ENCODE measurements at regions not wholly inside any gene's neighbourhood (a gene's known extent, or its start where the extent isn't known, plus 50 kb on each side); places are given as distances from the start of the nearest gene placed in this dataset.
A peak's percentile ranks its signal among the peaks of the same experiment; 100 is the strongest.

GRCh38 chr7:114104035-114104434 lies 185.2 kb upstream of the PPP1R3A start:
- in situ Hi-C loops (cut with HindIII; ENCODE audit: low sequenced_read_pairs): no loop called here
- peak; percentile 22 for DNase-seq (ENCODE audit: low read depth, low spot score)
- no peak overlapping the region for H3K4me3 ChIP-seq (ENCODE audit: low read depth, low read length)
- TF ChIP-seq CTCF (IDR thresholded peaks at IDR 0.05; ENCODE audit: low read depth, low read length): no peak

- in situ Hi-C loops (cut with HindIII; ENCODE audit: low sequenced_read_pairs): no loop called here
- TF ChIP-seq CTCF (IDR thresholded peaks at IDR 0.05; ENCODE audit: low read depth, low read length): no peak
- no peak for DNase-seq (ENCODE audit: low read depth, low spot score)
- H3K4me3 ChIP-seq (ENCODE audit: low read depth, low read length): no peak overlapping the region
Observed at GRCh38 chr7:114102996-114103395, 184.2 kb upstream of the PPP1R3A start.

GRCh38 chr7:114102131-114102530 lies 183.3 kb upstream of the PPP1R3A start:
- no peak for TF ChIP-seq CTCF (IDR thresholded peaks at IDR 0.05; ENCODE audit: low read depth, low read length)

DNA sequence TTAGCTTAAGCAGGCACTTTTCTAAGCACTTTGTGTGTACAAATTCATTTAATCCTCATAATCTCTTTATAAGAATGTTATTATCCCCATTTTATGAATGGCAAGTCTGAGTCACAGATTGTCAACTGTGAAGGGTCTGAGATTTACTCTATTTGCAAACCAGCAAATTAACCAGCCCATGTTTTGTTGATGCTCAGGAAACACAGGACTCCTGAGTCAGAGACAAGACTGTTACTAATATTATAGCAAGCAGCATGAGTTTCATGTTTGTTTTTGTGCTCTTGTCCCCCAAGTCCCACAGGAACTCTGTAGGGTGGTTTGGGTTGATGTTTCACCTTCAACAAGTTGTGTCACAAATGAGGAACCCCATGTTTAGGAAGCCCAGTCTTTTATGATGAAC lies 182.0 kb upstream of the PPP1R3A start:
- TF ChIP-seq CTCF (IDR thresholded peaks at IDR 0.05; ENCODE audit: low read depth, low read length): no peak
- in situ Hi-C loops (cut with HindIII; ENCODE audit: low sequenced_read_pairs): no loop called here
- no peak overlapping the region for H3K4me3 ChIP-seq (ENCODE audit: low read depth, low read length)
- no peak for DNase-seq (ENCODE audit: low read depth, low spot score)

More at GRCh38 chr7:114102131-114102530, 183.3 kb upstream of the PPP1R3A start:
- in situ Hi-C loops (cut with HindIII; ENCODE audit: low sequenced_read_pairs): no loop called here
- DNase-seq (ENCODE audit: low read depth, low spot score): no peak
- no peak overlapping the region for H3K4me3 ChIP-seq (ENCODE audit: low read depth, low read length)

DNA sequence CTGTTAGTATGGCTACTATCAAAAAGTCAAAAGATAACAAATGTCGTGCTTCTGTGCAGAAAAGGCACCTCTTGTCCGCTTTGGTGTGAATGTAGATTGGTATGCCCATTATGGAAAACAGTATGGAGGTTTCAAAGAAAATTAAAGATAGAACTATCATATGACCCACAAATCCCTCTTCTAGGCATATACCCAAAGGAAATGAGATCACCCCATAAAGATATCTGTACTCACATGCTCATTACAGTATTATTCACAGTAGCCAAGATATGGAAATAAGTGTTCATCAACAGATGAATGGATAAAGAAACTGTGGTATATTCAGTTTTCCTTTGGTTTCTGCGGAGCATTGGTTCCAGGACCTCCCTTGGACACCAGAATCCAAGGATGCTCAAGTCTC lies 180.5 kb upstream of the PPP1R3A start:
- H3K4me3 ChIP-seq (ENCODE audit: low read depth, low read length): no peak overlapping the region
- DNase-seq (ENCODE audit: low read depth, low spot score): no peak
- in situ Hi-C loops (cut with HindIII; ENCODE audit: low sequenced_read_pairs): no loop called here
- TF ChIP-seq CTCF (IDR thresholded peaks at IDR 0.05; ENCODE audit: low read depth, low read length): no peak

DNA sequence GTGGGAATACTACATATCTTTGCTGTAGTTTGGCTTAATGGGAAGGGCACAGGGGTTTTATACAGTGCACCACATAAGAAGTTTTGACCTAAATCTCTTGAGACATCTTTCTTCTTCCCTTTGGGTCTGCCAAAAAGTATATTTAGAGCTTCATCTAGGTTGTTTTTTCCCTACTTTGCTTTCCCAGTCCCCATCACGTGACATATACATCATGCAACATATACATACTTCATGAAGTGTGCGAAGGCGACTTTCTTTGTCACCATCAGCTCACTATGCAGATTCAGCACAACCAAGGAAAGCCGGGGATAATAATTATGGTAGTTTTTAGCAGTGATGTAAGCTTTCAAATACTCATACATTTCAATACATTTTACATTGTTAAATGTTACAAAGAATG lies 177.1 kb upstream of the PPP1R3A start:
- no peak for TF ChIP-seq CTCF (IDR thresholded peaks at IDR 0.05; ENCODE audit: low read depth, low read length)
- in situ Hi-C loops (cut with HindIII; ENCODE audit: low sequenced_read_pairs): no loop called here
- DNase-seq (ENCODE audit: low read depth, low spot score): no peak
- H3K4me3 ChIP-seq (ENCODE audit: low read depth, low read length): no peak overlapping the region

DNA sequence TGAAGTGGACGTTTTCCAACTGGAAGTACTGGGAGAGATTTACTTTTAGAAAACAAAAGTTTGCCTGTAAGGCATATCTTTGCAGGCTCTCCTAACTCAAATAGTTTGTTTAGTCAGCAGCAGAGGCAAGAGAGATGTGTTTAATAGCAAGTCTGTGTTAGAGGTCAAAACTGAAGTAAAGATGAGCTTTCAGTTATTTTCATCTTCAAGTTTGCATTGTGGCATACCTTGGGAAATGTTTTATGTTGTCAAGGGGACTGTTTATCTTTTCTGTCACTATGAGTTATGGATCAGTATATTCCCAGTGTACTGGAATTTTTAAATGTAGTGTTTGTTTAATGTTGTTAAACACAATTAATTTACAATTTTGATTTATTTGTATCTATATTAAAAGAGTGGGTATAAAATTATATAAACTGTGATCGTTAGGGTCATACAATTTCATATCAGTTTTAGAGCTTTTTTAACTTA lies 169.7 kb upstream of the PPP1R3A start:
- H3K4me3 ChIP-seq (ENCODE audit: low read depth, low read length): no peak overlapping the region
- no peak for DNase-seq (ENCODE audit: low read depth, low spot score)
- in situ Hi-C loops (cut with HindIII; ENCODE audit: low sequenced_read_pairs): no loop called here
- no peak for TF ChIP-seq CTCF (IDR thresholded peaks at IDR 0.05; ENCODE audit: low read depth, low read length)
